Kidney epithelial cell (primary cell): ENCODE measurements at regions not wholly inside any gene's neighbourhood (a gene's known extent, or its start where the extent isn't known, plus 50 kb on each side); places are given as distances from the start of the nearest gene placed in this dataset.
"Not testable (repeated sequence)": the region's sequence is repeated elsewhere in the genome, so short reads cannot be mapped to it uniquely, and the experiment has no call there.

Source experiments
- DNase-seq: peaks from one replicate; pipeline ENCODE4 v3.0.0-alpha.2; 2010; ENCODE audit warnings: low read depth
- H3K27me3 ChIP-seq: 2 replicates; pipeline ENCODE4 v1.6.0; 2011; ENCODE audit warnings: low read length; ENCODE audit not compliant: control insufficient read depth, insufficient read depth
- H3K36me3 ChIP-seq: 2 replicates; pipeline ENCODE4 v1.5.1; 2011; ENCODE audit warnings: low read length; ENCODE audit not compliant: control insufficient read depth, insufficient read depth
- H3K4me3 ChIP-seq: 2 replicates; pipeline ENCODE4 v1.5.1; 2011; ENCODE audit warnings: low read depth, mild to moderate bottlenecking, control low read depth, low read length
- CTCF ChIP-seq: IDR thresholded peaks from 2 replicates; pipeline ENCODE4 v1.5.1; 2011; ENCODE audit warnings: mild to moderate bottlenecking, moderate library complexity, low read length, control low read depth, inconsistent platforms; ENCODE audit not compliant: insufficient read depth, poor library complexity, severe bottlenecking

DNA sequence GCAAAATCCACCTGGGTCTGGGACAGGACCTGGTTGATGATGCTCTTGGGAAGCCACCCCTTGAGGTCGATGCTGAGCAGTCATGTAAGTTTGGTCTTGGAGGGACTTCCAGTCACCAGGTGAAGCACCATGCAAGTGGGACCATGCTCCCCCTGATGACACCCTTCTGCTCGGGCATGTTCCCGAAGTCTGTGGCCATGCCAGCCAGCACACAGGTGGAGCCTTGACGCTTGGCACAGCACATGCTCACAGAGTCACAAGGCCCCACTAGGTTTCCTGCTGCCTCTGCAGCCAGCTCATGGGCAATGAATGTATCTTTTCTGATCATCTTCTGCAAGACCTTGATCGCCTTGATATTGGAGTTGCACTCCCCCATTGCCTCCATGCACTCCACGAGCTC lies 1920.2 kb downstream of the PCDH9 start:
- no peak for TF ChIP-seq CTCF
- no peaks in the 10 kb centered on the region for H3K36me3 ChIP-seq
- H3K4me3 ChIP-seq = no peak overlapping the region
- DNase-seq = no peak
- H3K27me3 ChIP-seq = no peaks in the 10 kb centered on the region

- not testable (repeated sequence) for DNase-seq, H3K4me3 ChIP-seq, H3K27me3 ChIP-seq
Measured at GRCh38 chr13:65308729-65309128, 1921.4 kb downstream of the PCDH9 start.

DNA sequence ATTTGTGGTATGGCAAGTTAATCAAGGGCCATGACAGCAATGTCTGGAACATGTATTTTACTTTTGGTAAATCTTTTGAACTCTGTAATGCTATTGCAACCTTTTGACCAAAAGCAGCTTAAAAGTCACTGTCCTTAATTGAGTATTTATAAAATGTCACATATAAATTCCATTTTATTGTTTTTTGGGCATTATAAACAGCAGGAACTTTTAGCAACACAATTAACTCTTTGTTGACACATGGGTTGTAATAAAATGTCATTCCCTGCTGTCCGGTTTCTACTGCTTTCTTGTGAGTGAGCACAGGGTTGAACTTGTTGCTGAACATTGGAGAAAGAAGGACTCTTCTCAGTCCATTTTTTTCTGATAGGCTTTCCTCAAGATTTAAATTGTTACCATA lies 1923.1 kb downstream of the PCDH9 start:
- no peak for TF ChIP-seq CTCF
- no peaks in the 10 kb centered on the region for H3K36me3 ChIP-seq
- H3K27me3 ChIP-seq = no peaks in the 10 kb centered on the region
- no peak overlapping the region for H3K4me3 ChIP-seq
- DNase-seq = no peak

More at GRCh38 chr13:65308729-65309128, 1921.4 kb downstream of the PCDH9 start:
- H3K36me3 ChIP-seq = not testable (repeated sequence)

- no peak for TF ChIP-seq CTCF
- no peaks in the 10 kb centered on the region for H3K36me3 ChIP-seq
- H3K27me3 ChIP-seq = no peaks in the 10 kb centered on the region
- no peak for DNase-seq
- no peak overlapping the region for H3K4me3 ChIP-seq
Measured at GRCh38 chr13:65302691-65303090, 1927.4 kb downstream of the PCDH9 start.

- Histone ChIP-seq H3K36me3 (no peaks in the 10 kb centered on the region), H3K4me3 (no peak overlapping the region), H3K27me3 (no peaks in the 10 kb centered on the region)
- no peak for TF ChIP-seq CTCF
- no peak for DNase-seq
Measured at GRCh38 chr13:65301506-65301905, 1928.6 kb downstream of the PCDH9 start.

- Histone ChIP-seq H3K4me3 (no peak overlapping the region), H3K27me3 (no peaks in the 10 kb centered on the region), H3K36me3 (no peaks in the 10 kb centered on the region)
- no peak for TF ChIP-seq CTCF
- DNase-seq = no peak
Measured at GRCh38 chr13:65300220-65300619, 1929.9 kb downstream of the PCDH9 start.
